22Rv1 (cell line): ENCODE measurements at regions not wholly inside any gene's neighbourhood (a gene's known extent, or its start where the extent isn't known, plus 50 kb on each side); places are given as distances from the start of the nearest gene placed in this dataset.

Experiments used
- H3K27ac ChIP-seq: fragments of 450-650 bp; 2 replicates; pipeline ENCODE4 v1.5.1; 2017
- ZFX ChIP-seq: fragments of 450-650 bp; IDR thresholded peaks from 2 replicates; pipeline ENCODE4 v1.6.1; 2017; ENCODE audit warnings: antibody characterized with exemption, borderline replicate concordance
- TF ChIP-seq, protein P1 (sequence below): fragments of 450-650 bp; IDR thresholded peaks from 2 replicates; pipeline ENCODE4 v1.5.1; 2017; ENCODE audit warnings: mild to moderate bottlenecking

DNA sequence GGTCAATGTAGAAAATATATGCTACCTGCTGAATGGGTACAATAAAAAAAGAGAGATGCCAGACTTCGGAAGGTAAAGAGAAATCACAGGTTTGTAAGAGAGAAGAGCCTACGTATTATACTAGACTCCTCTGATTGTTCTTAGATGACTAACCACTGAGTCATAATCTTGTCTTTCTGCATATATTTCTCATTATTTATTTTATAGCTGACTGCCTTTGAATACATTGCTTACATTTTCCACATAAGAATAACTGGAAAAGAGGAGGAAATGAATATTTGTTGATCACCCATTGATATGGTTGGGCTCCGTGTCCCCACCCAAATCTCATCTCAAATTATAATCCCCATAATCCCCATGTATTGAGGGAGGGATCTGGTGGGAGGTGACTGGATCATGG is 90.3 kb upstream of the RAB27B start:
- no peak overlapping the region for H3K27ac ChIP-seq
- TF ChIP-seq, protein P1, sequence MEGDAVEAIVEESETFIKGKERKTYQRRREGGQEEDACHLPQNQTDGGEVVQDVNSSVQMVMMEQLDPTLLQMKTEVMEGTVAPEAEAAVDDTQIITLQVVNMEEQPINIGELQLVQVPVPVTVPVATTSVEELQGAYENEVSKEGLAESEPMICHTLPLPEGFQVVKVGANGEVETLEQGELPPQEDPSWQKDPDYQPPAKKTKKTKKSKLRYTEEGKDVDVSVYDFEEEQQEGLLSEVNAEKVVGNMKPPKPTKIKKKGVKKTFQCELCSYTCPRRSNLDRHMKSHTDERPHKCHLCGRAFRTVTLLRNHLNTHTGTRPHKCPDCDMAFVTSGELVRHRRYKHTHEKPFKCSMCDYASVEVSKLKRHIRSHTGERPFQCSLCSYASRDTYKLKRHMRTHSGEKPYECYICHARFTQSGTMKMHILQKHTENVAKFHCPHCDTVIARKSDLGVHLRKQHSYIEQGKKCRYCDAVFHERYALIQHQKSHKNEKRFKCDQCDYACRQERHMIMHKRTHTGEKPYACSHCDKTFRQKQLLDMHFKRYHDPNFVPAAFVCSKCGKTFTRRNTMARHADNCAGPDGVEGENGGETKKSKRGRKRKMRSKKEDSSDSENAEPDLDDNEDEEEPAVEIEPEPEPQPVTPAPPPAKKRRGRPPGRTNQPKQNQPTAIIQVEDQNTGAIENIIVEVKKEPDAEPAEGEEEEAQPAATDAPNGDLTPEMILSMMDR, result no peak

DNA sequence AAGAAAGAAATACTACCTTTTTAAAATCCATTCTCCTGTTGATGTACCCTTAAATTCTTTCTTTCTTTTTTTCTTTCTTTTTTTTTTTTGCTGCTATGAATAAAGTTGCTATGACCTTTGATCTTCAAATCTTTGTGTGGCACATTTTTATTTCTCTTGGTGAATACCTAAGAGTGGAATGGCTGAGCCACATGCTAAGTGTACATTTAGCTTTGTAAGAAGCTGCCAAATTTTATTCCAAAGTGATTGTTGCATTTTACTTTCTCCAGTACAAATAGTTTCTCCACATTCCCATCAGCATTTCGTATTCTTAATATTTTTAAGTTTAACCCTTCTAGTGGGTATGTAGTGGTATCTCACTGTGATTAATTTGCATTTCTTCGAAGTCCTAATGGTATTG is 88.8 kb upstream of the RAB27B start:
- TF ChIP-seq, protein P1, result no peak
- no peak for TF ChIP-seq ZFX
- H3K27ac ChIP-seq, result no peak overlapping the region

DNA sequence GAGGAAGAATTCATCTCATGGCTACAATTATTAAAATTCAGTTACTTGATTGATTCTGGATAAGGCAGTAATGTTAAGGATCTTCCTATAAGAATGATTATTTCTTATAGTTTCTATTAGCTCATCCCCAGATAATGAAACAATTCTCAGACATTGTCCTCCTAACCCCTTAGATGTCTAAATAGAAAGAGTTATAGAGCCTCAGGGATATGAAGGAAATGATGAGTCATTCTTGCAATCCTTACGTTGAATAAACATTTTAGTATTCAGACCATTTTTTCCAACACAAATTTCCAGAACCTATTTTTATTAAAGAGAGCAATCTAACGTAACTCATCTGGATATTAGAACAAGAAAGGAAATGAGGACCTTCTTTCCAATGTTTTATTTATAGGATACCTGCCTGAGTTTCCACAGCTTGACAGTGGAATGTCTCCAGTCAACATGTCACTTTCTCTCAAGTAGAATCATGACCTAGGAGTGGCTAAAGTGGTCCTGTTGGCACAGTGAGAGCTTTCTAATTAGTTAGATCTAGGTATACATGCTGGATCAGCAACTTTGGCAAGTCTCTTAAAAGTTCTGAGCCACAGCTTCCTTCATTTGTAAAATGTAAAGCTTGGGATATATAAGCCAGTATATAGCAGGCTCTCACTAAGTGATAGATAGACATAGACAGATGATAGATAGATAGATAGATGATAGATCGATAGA is 88.0 kb upstream of the RAB27B start:
- H3K27ac ChIP-seq, result no peak overlapping the region
- TF ChIP-seq, protein P1, result no peak
- no peak for TF ChIP-seq ZFX

- TF ChIP-seq, protein P1, result no peak
- no peak for TF ChIP-seq ZFX
- H3K27ac ChIP-seq, result no peak overlapping the region
Observed at GRCh38 chr18:54742120-54742519, 86.2 kb upstream of the RAB27B start.

- H3K27ac ChIP-seq, result no peak overlapping the region
- TF ChIP-seq, protein P1, result no peak
- TF ChIP-seq ZFX, result no peak
Observed at GRCh38 chr18:54742659-54743604, 85.3 kb upstream of the RAB27B start.

GRCh38 chr18:54743605-54743995 is 84.7 kb upstream of the RAB27B start:
- no peak for TF ChIP-seq ZFX
- TF ChIP-seq, protein P1, result no peak
- H3K27ac ChIP-seq, result no peak overlapping the region

DNA sequence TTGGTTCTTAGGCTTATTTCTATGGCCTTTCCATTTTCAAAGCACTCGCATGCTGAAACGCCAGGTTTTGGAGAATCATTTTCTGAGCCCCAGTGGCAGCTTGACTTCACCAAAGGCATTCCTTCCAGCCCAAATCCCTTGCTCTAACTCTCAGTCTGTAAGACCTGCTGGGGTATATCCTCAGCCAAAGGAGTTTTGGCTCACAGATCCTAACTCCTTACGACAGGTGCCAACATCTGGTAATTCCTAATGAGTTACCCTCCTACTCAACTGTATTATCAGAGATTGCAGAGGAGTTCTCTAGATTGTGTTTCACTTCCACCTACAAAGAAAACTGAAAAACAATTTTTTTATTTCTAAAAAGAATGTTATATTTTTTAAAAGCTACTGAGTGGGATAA is 79.0 kb upstream of the RAB27B start:
- no peak overlapping the region for H3K27ac ChIP-seq
- TF ChIP-seq ZFX, result no peak
- TF ChIP-seq, protein P1, result no peak
